NCI-H2029 (cell line): ENCODE measurements at regions not wholly inside any gene's neighbourhood (a gene's known extent, or its start where the extent isn't known, plus 50 kb on each side); places are given as distances from the start of the nearest gene placed in this dataset.

ENCODE experiments used
- DNase-seq: peaks from one replicate; lab custom pipeline; 2025; lab: John Stamatoyannopoulos, UW

DNA sequence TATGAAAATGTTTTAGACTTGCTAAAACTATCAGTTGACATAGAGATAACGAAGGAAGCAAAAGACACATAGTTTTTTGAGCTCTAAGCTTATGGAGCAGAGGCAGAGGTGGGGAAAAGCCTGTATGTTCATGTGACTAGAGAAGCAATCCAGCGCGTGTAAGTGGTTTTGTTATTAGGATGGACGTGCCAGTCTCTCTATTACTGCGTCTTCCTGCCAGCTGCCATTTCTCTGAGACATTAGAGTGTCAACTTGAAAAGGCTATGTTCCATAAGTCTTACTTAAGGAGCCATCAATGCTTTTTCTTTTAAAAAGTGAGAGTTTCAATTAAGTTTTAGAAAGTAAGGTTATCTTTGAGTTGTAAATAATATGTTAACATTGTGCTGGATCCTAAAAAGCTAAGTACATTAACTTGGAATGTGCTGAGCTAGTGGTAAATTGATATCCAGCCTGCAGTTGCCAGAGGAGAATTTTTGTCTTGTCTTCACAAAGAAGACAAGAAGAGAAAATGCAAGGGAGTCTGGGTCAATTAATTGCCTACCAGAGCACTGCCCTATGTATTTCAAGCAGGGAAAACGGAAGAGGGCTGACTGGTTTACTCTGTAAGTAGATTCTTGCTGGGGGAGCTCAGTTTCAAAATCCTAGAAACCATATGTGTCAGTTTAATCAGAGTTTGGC, 161.8 kb upstream of the B3GALT2 start:
- no peak for DNase-seq

DNA sequence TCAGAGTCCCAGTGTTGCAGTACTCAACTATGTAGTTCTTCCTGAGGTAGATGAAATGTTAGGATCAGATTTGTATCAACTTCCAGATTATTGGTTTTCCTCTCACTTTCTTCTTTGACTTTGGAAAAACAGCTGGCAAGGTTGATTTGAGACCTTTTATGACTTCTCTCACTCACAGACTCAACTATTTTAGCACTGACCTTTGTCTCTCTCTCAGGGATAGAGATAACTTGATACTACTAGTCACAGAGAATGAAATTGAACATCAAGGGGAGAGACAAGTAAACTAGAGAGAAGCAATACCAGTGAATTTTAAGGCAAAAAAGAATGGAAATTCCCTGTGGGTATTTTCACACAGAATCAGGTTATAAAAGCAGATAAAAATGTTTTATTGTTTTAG, 159.7 kb upstream of the B3GALT2 start:
- DNase-seq = no peak

- no peak for DNase-seq
Measured at GRCh38 chr1:193342811-193343210, 156.4 kb upstream of the B3GALT2 start.

GRCh38 chr1:193340331-193340730, 153.9 kb upstream of the B3GALT2 start:
- DNase-seq = no peak

DNA sequence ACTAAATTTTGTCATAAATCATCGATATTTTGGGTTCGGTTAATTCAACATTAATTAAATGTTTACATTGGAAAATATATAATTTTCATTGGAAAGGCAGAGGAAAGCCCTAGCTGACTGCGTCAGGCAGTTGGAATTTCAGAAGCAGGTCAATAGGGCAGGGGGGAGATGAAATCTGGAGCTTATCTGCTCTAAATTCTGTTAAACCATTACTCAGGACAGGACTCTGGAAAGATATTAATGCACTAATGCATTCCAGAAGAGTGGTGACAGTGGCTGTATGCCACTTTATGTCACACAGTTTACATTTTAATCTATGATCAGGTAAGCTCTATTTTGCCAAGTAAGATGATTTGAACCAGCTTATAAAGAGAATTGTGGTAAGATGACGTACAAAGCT, 153.0 kb upstream of the B3GALT2 start:
- DNase-seq = no peak

DNA sequence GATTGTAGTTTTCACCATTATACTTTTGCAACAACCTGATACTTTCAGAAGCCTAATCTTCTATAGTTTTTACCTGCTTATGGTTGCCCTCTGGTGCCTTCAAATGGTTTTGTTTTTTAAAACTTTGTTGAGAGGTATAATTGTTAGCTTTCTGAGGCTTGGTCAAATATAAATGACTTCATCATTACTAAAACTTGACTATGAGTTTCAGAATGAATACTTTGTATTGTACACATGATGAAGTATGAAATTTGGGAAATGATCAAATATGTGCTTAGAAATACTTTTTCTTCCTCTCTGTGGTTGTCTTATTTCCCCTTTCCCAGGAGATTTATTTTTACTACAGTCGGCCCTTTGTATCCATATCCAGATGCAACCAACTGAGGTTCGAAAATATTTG, 151.8 kb upstream of the B3GALT2 start:
- DNase-seq = no peak

- no peak for DNase-seq
Measured at GRCh38 chr1:193335806-193336428, 149.5 kb upstream of the B3GALT2 start.

DNA sequence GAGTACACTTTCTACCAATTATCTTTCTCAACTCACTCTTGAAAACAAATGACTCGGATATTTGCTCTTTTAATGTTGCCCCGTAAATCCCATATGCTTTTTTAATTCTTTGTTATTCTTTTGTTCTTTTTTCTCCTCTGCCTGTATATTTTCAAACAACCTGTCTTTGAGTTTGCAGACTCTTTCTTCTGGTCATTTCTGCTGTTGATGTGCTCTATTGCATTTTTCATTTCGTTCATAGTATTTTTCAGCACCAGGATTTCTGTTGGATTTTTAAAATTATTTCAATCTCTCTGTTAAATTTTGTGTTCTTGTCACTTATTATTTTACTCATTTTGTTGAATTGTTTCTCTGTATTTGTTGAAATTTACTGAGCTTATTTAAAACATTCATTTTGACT, 146.8 kb upstream of the B3GALT2 start:
- no peak for DNase-seq

DNA sequence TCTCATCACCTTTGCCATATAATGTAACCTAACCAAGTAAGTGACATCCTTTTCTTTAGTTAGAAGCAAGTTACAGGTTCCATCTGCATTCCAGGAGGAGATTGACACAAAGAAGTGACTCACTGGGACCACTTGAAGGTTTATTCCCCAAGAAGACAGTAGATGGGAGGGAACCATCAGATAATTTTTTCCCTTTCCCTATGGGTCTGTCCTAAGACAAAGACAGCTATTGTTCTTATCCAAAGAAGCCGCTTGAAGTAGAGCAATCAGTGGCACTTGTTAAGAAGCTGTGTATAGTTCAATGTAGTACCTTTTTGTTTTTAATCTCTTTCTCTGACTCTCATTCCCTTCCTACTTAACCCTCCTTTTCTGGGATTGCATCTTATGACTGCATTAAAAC, 139.9 kb upstream of the B3GALT2 start:
- no peak for DNase-seq

- DNase-seq = no peak
Measured at GRCh38 chr1:193325771-193326170, 139.4 kb upstream of the B3GALT2 start.

DNA sequence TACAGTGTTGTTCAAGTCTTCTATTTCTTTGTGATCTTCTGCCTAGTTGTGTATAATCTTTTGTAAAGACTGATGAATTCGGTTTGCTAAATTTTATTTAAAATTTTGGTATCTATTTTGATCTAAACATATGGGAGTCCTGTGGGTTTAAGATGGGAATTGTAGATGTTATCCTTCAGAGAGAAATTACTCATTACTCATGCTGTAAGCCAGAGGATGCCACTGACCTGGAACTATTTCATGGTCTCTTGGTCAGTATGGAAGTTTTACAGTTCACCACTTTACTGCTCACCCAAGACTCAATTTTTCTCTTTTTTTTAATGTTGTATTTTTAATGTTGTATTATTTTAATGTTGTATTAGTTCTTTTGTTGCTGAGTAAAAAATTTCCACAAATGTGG, 138.6 kb upstream of the B3GALT2 start:
- no peak for DNase-seq

GRCh38 chr1:193322211-193322610, 135.8 kb upstream of the B3GALT2 start:
- DNase-seq = no peak

- no peak for DNase-seq
Measured at GRCh38 chr1:193321242-193321840, 134.9 kb upstream of the B3GALT2 start.

- DNase-seq = no peak
Measured at GRCh38 chr1:193320270-193320669, 133.9 kb upstream of the B3GALT2 start.

DNA sequence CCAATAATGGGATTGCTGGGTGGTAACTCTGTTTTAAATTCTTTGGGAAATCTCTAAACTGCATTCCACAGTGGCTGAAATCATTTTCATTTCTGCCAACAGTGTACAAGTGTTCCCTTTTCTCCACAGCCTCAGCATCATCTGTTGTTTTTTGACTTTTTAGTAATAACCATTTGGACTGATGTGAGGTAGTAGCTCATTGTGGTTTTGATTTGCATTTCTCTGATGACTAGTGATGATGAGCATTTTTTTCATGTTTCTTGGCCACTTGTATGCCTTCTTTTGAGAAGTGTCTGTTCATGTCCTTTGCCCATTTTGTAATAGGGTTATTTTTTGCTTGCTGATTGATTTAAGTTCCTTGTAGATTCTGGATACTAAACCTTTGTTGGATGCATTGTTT, 131.9 kb upstream of the B3GALT2 start:
- no peak for DNase-seq

GRCh38 chr1:193313354-193314140, 127.1 kb upstream of the B3GALT2 start:
- DNase-seq = no peak

- no peak for DNase-seq
Measured at GRCh38 chr1:193312432-193312831, 126.0 kb upstream of the B3GALT2 start.

GRCh38 chr1:193311226-193311948, 125.0 kb upstream of the B3GALT2 start:
- DNase-seq = peak; percentile 4

GRCh38 chr1:193310564-193310963, 124.2 kb upstream of the B3GALT2 start:
- DNase-seq = peak; percentile 92

- DNase-seq = no peak
Measured at GRCh38 chr1:193309936-193310475, 123.6 kb upstream of the B3GALT2 start.

DNA sequence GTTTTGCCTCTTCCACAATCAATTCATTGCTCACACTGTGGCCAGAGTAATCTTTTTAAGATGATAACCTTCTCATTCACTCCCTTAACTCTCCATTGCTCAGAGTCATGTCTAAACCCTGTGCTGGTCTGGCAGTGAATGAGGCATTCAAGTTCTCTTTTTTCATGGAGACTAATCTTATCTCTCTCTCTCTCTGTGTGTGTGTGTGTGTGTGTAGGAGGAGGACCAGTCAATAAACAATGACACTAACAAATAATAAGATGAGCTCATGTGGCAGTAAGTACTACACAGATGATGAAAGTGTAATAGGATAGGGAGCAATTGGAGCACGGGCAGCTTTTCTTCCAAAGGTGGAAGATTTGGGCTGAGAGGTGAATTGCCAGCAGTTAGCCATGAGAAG, 122.0 kb upstream of the B3GALT2 start:
- DNase-seq = peak; percentile 19

GRCh38 chr1:193306430-193306829, 120.0 kb upstream of the B3GALT2 start:
- no peak for DNase-seq
